Sigmoid colon (tissue), 4 donors: ENCODE measurements at regions not wholly inside any gene's neighbourhood (a gene's known extent, or its start where the extent isn't known, plus 50 kb on each side); places are given as distances from the start of the nearest gene placed in this dataset.

Experiments used
- POLR2A ChIP-seq, 2 donors: fragments of 450-650 bp; IDR thresholded peaks; one replicate each; pipeline ENCODE4 v1.6.1; 2016; ENCODE audit warnings: antibody characterized with exemption in 2 of 2, mild to moderate bottlenecking in 2 of 2, moderate library complexity in 2 of 2
- POLR2AphosphoS5 ChIP-seq, 4 donors: sonication (generic); formaldehyde crosslinking; IDR thresholded peaks; one replicate each; pipeline ENCODE4 v1.6.1; 2017; ENCODE audit warnings: antibody characterized with exemption in 4 of 4
- TF ChIP-seq, protein P1 (sequence below), 4 experiments: fragments of 450-650 bp in 3 of 4; fragments of 200-600 bp in 1 of 4; IDR thresholded peaks; one replicate each; pipeline ENCODE4 v1.5.1; 2016 to 2019; ENCODE audit warnings: antibody characterized with exemption in 4 of 4, mild to moderate bottlenecking in 3 of 4, moderate library complexity in 2 of 4

DNA sequence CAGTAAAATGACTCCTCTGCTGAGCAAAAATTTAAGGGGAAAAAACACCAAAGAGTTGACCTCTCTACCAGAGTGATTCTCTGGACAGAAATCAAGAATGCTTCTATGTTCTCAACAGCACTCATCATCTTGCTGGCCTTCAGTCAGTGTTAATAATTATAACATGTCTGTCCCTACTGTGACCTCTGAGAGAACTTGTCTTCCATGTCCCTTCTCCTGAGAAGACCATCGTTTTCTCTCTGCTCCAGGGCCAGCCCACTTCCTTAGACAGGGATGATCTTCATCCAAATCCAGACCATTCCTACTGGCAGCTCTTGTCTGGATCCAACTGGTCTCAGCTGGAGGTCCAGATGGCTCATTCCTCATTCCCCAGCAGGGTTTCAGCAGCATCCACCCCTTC, 139.0 kb upstream of the NECTIN3 start:
- TF ChIP-seq, protein P1, sequence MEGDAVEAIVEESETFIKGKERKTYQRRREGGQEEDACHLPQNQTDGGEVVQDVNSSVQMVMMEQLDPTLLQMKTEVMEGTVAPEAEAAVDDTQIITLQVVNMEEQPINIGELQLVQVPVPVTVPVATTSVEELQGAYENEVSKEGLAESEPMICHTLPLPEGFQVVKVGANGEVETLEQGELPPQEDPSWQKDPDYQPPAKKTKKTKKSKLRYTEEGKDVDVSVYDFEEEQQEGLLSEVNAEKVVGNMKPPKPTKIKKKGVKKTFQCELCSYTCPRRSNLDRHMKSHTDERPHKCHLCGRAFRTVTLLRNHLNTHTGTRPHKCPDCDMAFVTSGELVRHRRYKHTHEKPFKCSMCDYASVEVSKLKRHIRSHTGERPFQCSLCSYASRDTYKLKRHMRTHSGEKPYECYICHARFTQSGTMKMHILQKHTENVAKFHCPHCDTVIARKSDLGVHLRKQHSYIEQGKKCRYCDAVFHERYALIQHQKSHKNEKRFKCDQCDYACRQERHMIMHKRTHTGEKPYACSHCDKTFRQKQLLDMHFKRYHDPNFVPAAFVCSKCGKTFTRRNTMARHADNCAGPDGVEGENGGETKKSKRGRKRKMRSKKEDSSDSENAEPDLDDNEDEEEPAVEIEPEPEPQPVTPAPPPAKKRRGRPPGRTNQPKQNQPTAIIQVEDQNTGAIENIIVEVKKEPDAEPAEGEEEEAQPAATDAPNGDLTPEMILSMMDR (IDR thresholded peaks at IDR 0.05): no peak
- TF ChIP-seq POLR2A (IDR thresholded peaks at IDR 0.05) (no peak), POLR2AphosphoS5 (IDR thresholded peaks at IDR 0.05) (no peak)
